ENCODE measurements at regions not wholly inside any gene's neighbourhood (a gene's known extent, or its start where the extent isn't known, plus 50 kb on each side); places are given as distances from the start of the nearest gene placed in this dataset.

DNA sequence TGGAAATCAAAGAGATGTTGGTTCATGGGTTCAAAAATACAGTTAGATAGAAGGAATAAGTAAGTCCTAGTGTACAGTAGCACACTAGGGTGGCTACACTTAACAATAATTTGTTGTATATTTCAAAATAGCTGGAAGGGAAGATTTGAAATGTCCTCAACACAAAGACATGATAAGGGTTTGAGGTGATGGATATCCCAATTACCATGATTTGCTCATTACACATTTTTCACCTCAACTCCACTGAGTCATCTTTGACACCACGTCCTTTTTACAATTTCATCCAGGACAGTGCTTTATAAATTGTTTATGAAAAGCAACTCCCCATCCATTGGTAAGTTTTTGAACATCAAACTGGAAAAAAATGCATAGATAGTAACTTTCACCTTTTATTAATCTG lies 208.3 kb downstream of the ZC3H11B start:
- TF ChIP-seq POLR2A (IDR thresholded peaks at IDR 0.05; ENCODE audit: low read depth, low read length): no peak
- TF ChIP-seq TAF1 (IDR thresholded peaks at IDR 0.05; ENCODE audit: low read depth, low read length): no peak
- TF ChIP-seq POLR2AphosphoS5 (IDR thresholded peaks at IDR 0.05; ENCODE audit: low read depth, low read length): no peak
- no peak for TF ChIP-seq PAX5 (IDR thresholded peaks at IDR 0.05; ENCODE audit: insufficient read depth, low read length, severe bottlenecking)
- TF ChIP-seq SPI1 (IDR thresholded peaks at IDR 0.05; ENCODE audit: low read depth, low read length): no peak
- no peak for TF ChIP-seq POU2F2 (IDR thresholded peaks at IDR 0.05; ENCODE audit: low read depth, low read length)
